Psoas muscle (tissue), 7 donors: ENCODE measurements at regions not wholly inside any gene's neighbourhood (a gene's known extent, or its start where the extent isn't known, plus 50 kb on each side); places are given as distances from the start of the nearest gene placed in this dataset.

Source experiments
- ATAC-seq, 4 donors: fragments of 200-7000 bp; cut with Tn5 transposase; one replicate each; pipeline ENCODE4 v1.9.1; 2020; ENCODE audit warnings: moderate library complexity in 3 of 4, mild to moderate bottlenecking in 2 of 4
- DNase-seq, 2 donors: peaks; one replicate each; pipeline ENCODE4 v3.0.0-alpha.2; 2020
- H3K27ac ChIP-seq: fragments of 200-600 bp; one replicate; pipeline ENCODE4 v1.8.0; 2022
- H3K27me3 ChIP-seq, 3 donors: fragments of 200-600 bp in 1 of 3; one replicate each; pipeline versions ENCODE4 v1.6.1 to v1.8.0; 2013 to 2022; ENCODE audit warnings: low read length in 2 of 3, mild to moderate bottlenecking in 2 of 3, moderate library complexity in 1 of 3; ENCODE audit not compliant: insufficient read depth in 3 of 3
- H3K36me3 ChIP-seq, 2 donors: fragments of 200-600 bp in 1 of 2; one replicate each; pipeline versions ENCODE4 v1.6.1 to v1.8.0; 2013 to 2022; ENCODE audit warnings: low read depth in 1 of 2, mild to moderate bottlenecking in 1 of 2, moderate library complexity in 1 of 2; ENCODE audit not compliant: insufficient read depth in 1 of 2
- H3K4me1 ChIP-seq: fragments of 200-600 bp; one replicate; pipeline ENCODE4 v1.8.0; 2022
- H3K4me3 ChIP-seq: fragments of 200-600 bp; one replicate; pipeline ENCODE4 v1.8.0; 2022; ENCODE audit warnings: mild to moderate bottlenecking
- H3K9me3 ChIP-seq: fragments of 200-600 bp; one replicate; pipeline ENCODE4 v1.8.0; 2022
- CTCF ChIP-seq: fragments of 200-600 bp; IDR thresholded peaks from one replicate; pipeline ENCODE4 v1.8.0; 2022; ENCODE audit warnings: antibody characterized with exemption
- WGBS, 3 donors: extraction: QIAGEN DNeasy Blood & Tissue Kit; methylation state at CpG; one replicate each; pipeline versions ENCODE4 v1.1.6 to v1.1.7; 2013; 5-methylcytosine and 5-hydroxymethylcytosine counted together
- intact Hi-C, 2 donors: fragments of 100-400 bp; cut with DNase I; formaldehyde crosslinking; loops; one replicate each; pipeline versions ENCODE4 v1.11.0 to v1.14.2; 2022
- donor health status: healthy with polysubstance abuse.
- donor health status: DM: no; HTN: no; CAD: no; lungs with moderate emphysema.
- donor health status: Bipolar disorder and iron deficiency.
- donor health status: healthy.
- donor health status: DM: yes; HTN: yes; CAD: no.
- donor health status: DM: no; HTN: no; CAD: no.
- donor health status: DM: yes; HTN: yes; CAD: no.

- H3K4me1 ChIP-seq, result no peaks in the 10 kb centered on the region
- TF ChIP-seq CTCF, result no peak
- H3K4me3 ChIP-seq, result no peak overlapping the region
- ATAC-seq, result no peak
- intact Hi-C loops, result no loop called here
- no peaks in the 10 kb centered on the region for H3K36me3 ChIP-seq
- no peak overlapping the region for H3K27ac ChIP-seq
- no peaks in the 10 kb centered on the region for H3K27me3 ChIP-seq
- 97 to 100% (median 98%) methylated on average over 1 of the region's 1 CpG for WGBS, 3 donors
- DNase-seq, result no peak
- no peaks in the 10 kb centered on the region for H3K9me3 ChIP-seq
Observed at GRCh38 chr9:99578666-99579065, 243.0 kb upstream of the NR4A3 start.

- Histone ChIP-seq H3K9me3 (no peaks in the 10 kb centered on the region), H3K4me1 (no peaks in the 10 kb centered on the region), H3K27me3 (no peaks in the 10 kb centered on the region), H3K36me3 (no peaks in the 10 kb centered on the region), H3K4me3 (no peak overlapping the region), H3K27ac (no peak overlapping the region)
- 78 to 93% (median 83%) methylated on average over 4 of the region's 4 CpGs for WGBS, 3 donors
- no peak for DNase-seq
- no peak for TF ChIP-seq CTCF
- ATAC-seq, result no peak
- intact Hi-C loops, result no loop called here
Observed at GRCh38 chr9:99579964-99580363, 241.7 kb upstream of the NR4A3 start.

- no peak overlapping the region for H3K4me3 ChIP-seq
- no peaks in the 10 kb centered on the region for H3K36me3 ChIP-seq
- intact Hi-C loops, result no loop called here
- DNase-seq (no peak), ATAC-seq (no peak)
- H3K9me3 ChIP-seq, result no peaks in the 10 kb centered on the region
- 31 to 44% (median 34%) methylated on average over 6 of the region's 6 CpGs for WGBS, 3 donors
- H3K27me3 ChIP-seq, result no peaks in the 10 kb centered on the region
- TF ChIP-seq CTCF, result no peak
- no peak overlapping the region for H3K27ac ChIP-seq
- H3K4me1 ChIP-seq, result no peaks in the 10 kb centered on the region
Observed at GRCh38 chr9:99582814-99583213, 238.9 kb upstream of the NR4A3 start.

GRCh38 chr9:99588299-99588698 lies 233.4 kb upstream of the NR4A3 start:
- H3K36me3 ChIP-seq, result no peaks in the 10 kb centered on the region
- DNase-seq (no peak), ATAC-seq (no peak)
- no peaks in the 10 kb centered on the region for H3K4me1 ChIP-seq
- no peak overlapping the region for H3K27ac ChIP-seq
- H3K27me3 ChIP-seq, result no peaks in the 10 kb centered on the region
- TF ChIP-seq CTCF, result no peak
- no peaks in the 10 kb centered on the region for H3K9me3 ChIP-seq
- WGBS, 3 donors, result 88 to 91% (median 91%) methylated on average over 3 of the region's 3 CpGs
- no peak overlapping the region for H3K4me3 ChIP-seq
- intact Hi-C loops, result no loop called here

- DNase-seq, result no peak
- H3K27me3 ChIP-seq, result no peaks in the 10 kb centered on the region
- H3K4me3 ChIP-seq, result no peak overlapping the region
- ATAC-seq, result no peak
- no peak for TF ChIP-seq CTCF
- H3K27ac ChIP-seq, result no peak overlapping the region
- intact Hi-C loops, result no loop called here
- H3K36me3 ChIP-seq, result no peaks in the 10 kb centered on the region
- WGBS, 3 donors, result 96 to 100% (median 97%) methylated on average over 2 of the region's 2 CpGs
- no peaks in the 10 kb centered on the region for H3K4me1 ChIP-seq
- H3K9me3 ChIP-seq, result no peaks in the 10 kb centered on the region
Observed at GRCh38 chr9:99588747-99589146, 232.9 kb upstream of the NR4A3 start.
